ENCODE measurements at regions not wholly inside any gene's neighbourhood (a gene's known extent, or its start where the extent isn't known, plus 50 kb on each side); places are given as distances from the start of the nearest gene placed in this dataset.
"Not testable (repeated sequence)": the region's sequence is repeated elsewhere in the genome, so short reads cannot be mapped to it uniquely, and the experiment has no call there.

DNA sequence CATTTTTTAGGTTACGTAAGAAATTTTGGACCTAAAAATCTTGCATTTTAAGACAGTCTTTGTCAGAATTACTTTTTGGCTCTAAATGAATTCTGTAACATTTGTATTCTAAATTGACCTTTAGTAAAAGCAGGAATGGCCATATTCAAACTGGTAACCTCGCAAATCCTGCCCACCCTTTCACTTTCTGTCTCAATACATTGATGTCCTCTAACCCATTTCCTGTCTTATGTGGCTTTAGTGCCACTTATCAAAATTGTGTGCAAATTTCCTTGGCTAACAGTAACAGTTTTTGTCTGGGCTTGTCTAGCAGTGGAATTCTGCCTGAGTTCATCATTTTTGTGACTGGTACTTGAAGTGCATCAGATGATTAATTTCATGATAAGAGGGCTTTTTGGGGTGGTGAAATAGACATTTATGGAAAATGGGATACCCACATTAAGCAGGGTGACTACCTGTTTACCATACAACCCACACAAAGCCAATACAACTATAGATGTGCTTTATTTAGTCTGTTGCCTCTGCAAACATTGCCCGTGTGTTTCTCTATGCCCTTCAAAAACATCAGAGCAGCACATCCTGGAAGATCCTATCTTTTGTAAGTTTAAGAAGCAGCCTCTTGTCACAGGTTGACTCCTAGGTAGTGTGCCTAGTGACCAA is 98.7 kb upstream of the FAM72C start:
- TF ChIP-seq, protein P1, sequence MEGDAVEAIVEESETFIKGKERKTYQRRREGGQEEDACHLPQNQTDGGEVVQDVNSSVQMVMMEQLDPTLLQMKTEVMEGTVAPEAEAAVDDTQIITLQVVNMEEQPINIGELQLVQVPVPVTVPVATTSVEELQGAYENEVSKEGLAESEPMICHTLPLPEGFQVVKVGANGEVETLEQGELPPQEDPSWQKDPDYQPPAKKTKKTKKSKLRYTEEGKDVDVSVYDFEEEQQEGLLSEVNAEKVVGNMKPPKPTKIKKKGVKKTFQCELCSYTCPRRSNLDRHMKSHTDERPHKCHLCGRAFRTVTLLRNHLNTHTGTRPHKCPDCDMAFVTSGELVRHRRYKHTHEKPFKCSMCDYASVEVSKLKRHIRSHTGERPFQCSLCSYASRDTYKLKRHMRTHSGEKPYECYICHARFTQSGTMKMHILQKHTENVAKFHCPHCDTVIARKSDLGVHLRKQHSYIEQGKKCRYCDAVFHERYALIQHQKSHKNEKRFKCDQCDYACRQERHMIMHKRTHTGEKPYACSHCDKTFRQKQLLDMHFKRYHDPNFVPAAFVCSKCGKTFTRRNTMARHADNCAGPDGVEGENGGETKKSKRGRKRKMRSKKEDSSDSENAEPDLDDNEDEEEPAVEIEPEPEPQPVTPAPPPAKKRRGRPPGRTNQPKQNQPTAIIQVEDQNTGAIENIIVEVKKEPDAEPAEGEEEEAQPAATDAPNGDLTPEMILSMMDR (IDR thresholded peaks at IDR 0.05; ENCODE audit: low read depth, low read length), result not testable (repeated sequence)
- not testable (repeated sequence) for TF ChIP-seq POLR2A (IDR thresholded peaks at IDR 0.05; ENCODE audit: extremely low read depth, insufficient read length); MYC (IDR thresholded peaks at IDR 0.05; ENCODE audit: low read depth, low read length)
- TF ChIP-seq, protein P2, sequence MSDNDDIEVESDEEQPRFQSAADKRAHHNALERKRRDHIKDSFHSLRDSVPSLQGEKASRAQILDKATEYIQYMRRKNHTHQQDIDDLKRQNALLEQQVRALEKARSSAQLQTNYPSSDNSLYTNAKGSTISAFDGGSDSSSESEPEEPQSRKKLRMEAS (IDR thresholded peaks at IDR 0.05; ENCODE audit: low read depth, low read length), result not testable (repeated sequence)
